Liver (tissue), 3 donors: ENCODE measurements at regions not wholly inside any gene's neighbourhood (a gene's known extent, or its start where the extent isn't known, plus 50 kb on each side); places are given as distances from the start of the nearest gene placed in this dataset.
A peak's percentile ranks its signal among the peaks of the same experiment; 100 is the strongest.

Experiments used
- FOXA2 ChIP-seq: IDR thresholded peaks from 2 replicates; pipeline ENCODE4 v1.6.1; 2016; ENCODE audit warnings: antibody characterized with exemption
- GABPA ChIP-seq, 2 donors: IDR thresholded peaks in 1 of 2; conservative IDR thresholded peaks in 1 of 2; 2 replicates each; pipeline ENCODE4 v1.6.1; 2016; ENCODE audit warnings: antibody characterized with exemption in 2 of 2, mild to moderate bottlenecking in 1 of 2, moderate library complexity in 1 of 2
- JUND ChIP-seq, 2 donors: IDR thresholded peaks; 2 replicates each; pipeline ENCODE4 v1.6.1; 2016; ENCODE audit warnings: antibody characterized with exemption in 2 of 2
- SP1 ChIP-seq: IDR thresholded peaks from 2 replicates; pipeline ENCODE4 v1.6.1; 2018; ENCODE audit warnings: antibody characterized with exemption, mild to moderate bottlenecking
- TAF1 ChIP-seq: conservative IDR thresholded peaks from 2 replicates; pipeline ENCODE4 v1.6.1; 2016; ENCODE audit warnings: antibody characterized with exemption, mild to moderate bottlenecking
- YY1 ChIP-seq: IDR thresholded peaks from 2 replicates; pipeline ENCODE4 v1.6.1; 2016; ENCODE audit warnings: antibody characterized with exemption, mild to moderate bottlenecking
- TF ChIP-seq, protein P1 (sequence below): fragments of 150-350 bp; IDR thresholded peaks from 2 replicates; pipeline ENCODE4 v1.5.1; 2017; ENCODE audit warnings: improper control_type of control experiment, low read depth, low read length; ENCODE audit not compliant: missing input control
- TF ChIP-seq, protein P2 (sequence below): IDR thresholded peaks from 2 replicates; pipeline ENCODE4 v1.6.1; 2016; ENCODE audit warnings: antibody characterized with exemption
- TF ChIP-seq, protein P3 (sequence below): IDR thresholded peaks from 2 replicates; pipeline ENCODE4 v1.6.1; 2016; ENCODE audit warnings: antibody characterized with exemption
- donor health status: healthy.
- donor health status: healthy.

DNA sequence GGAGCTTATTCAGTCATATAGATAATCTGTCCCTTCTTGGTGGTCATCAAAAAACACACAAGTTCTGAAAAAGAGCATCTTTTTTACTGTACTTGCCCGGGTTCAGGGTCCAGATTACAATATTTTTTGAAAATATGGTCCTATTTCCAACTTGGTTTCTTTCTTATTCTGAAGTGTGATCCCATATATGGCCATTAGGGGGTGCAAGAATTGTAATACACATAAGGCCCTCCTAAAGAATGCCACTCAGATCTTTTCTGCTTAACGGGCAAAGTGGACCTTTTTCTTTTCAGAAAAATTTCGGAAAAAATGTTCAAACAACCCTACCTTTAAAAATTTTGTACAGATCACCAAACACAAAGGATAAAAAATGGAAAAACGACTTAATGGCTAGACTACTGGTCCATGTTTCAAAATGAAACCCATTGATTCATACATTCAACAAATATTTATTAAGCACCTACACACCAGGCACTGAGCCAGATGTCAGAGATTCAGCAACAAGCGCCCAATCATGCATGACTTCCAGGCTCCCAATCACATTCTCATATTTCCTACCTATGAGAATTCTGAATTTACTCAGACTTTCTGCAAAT is 102.0 kb upstream of the MYRIP start:
- TF ChIP-seq, protein P1, sequence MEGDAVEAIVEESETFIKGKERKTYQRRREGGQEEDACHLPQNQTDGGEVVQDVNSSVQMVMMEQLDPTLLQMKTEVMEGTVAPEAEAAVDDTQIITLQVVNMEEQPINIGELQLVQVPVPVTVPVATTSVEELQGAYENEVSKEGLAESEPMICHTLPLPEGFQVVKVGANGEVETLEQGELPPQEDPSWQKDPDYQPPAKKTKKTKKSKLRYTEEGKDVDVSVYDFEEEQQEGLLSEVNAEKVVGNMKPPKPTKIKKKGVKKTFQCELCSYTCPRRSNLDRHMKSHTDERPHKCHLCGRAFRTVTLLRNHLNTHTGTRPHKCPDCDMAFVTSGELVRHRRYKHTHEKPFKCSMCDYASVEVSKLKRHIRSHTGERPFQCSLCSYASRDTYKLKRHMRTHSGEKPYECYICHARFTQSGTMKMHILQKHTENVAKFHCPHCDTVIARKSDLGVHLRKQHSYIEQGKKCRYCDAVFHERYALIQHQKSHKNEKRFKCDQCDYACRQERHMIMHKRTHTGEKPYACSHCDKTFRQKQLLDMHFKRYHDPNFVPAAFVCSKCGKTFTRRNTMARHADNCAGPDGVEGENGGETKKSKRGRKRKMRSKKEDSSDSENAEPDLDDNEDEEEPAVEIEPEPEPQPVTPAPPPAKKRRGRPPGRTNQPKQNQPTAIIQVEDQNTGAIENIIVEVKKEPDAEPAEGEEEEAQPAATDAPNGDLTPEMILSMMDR: peak; percentile 64
- TF ChIP-seq GABPA (IDR thresholded peaks at IDR 0.05 in 1 of 2, conservative IDR thresholded peaks at IDR 0.05 in 1 of 2) (no peak), FOXA2 (no peak), TAF1 (no peak), YY1 (no peak), SP1 (no peak), JUND (IDR thresholded peaks at IDR 0.05) (no peak)
- TF ChIP-seq, protein P2, sequence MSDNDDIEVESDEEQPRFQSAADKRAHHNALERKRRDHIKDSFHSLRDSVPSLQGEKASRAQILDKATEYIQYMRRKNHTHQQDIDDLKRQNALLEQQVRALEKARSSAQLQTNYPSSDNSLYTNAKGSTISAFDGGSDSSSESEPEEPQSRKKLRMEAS: no peak
- TF ChIP-seq, protein P3, sequence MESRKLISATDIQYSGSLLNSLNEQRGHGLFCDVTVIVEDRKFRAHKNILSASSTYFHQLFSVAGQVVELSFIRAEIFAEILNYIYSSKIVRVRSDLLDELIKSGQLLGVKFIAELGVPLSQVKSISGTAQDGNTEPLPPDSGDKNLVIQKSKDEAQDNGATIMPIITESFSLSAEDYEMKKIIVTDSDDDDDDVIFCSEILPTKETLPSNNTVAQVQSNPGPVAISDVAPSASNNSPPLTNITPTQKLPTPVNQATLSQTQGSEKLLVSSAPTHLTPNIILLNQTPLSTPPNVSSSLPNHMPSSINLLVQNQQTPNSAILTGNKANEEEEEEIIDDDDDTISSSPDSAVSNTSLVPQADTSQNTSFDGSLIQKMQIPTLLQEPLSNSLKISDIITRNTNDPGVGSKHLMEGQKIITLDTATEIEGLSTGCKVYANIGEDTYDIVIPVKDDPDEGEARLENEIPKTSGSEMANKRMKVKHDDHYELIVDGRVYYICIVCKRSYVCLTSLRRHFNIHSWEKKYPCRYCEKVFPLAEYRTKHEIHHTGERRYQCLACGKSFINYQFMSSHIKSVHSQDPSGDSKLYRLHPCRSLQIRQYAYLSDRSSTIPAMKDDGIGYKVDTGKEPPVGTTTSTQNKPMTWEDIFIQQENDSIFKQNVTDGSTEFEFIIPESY: no peak
